ENCODE measurements at regions not wholly inside any gene's neighbourhood (a gene's known extent, or its start where the extent isn't known, plus 50 kb on each side); places are given as distances from the start of the nearest gene placed in this dataset.

- H3K4me3 ChIP-seq, result no peak overlapping the region
- no peaks in the 10 kb centered on the region for H3K79me2 ChIP-seq (ENCODE audit: insufficient read depth)
- no peak overlapping the region for H2AFZ ChIP-seq
- H3K9me2 ChIP-seq (ENCODE audit: insufficient read depth), result no peaks in the 10 kb centered on the region
- TF ChIP-seq EZH2phosphoT487 (IDR thresholded peaks at IDR 0.05; ENCODE audit: insufficient read depth, low read depth) (no peak), EZH2 (IDR thresholded peaks at IDR 0.05; ENCODE audit: insufficient read depth, poor library complexity, severe bottlenecking) (no peak)
- no peak for DNase-seq
- H4K20me1 ChIP-seq (ENCODE audit: insufficient read depth), result no peaks in the 10 kb centered on the region
- no peak overlapping the region for H3K27ac ChIP-seq
- in situ Hi-C loops (cut with MboI), result no loop called here
- no peaks in the 10 kb centered on the region for H3K4me1 ChIP-seq (ENCODE audit: insufficient read depth)
- H3K4me2 ChIP-seq (ENCODE audit: unreplicated experiment), result no peak overlapping the region
- no peak overlapping the region for H3K9ac ChIP-seq
- H3K9me3 ChIP-seq (ENCODE audit: low read depth), result no peaks in the 10 kb centered on the region
- WGBS, 2 experiments (ENCODE audit: low coverage in 1 of 2, low lambda C conversion rate in 2 of 2, missing lambda C conversion rate in 2 of 2), result 74 to 82% methylated on average over 4 of the region's 4 CpGs
- H3K36me3 ChIP-seq (ENCODE audit: low read depth), result no peaks in the 10 kb centered on the region
- H3K27me3 ChIP-seq (replicated peaks; ENCODE audit: insufficient read depth), result no peaks in the 10 kb centered on the region
- no peaks in the 10 kb centered on the region for H3F3A ChIP-seq (ENCODE audit: insufficient read depth)
Measured at GRCh38 chr3:40923651-40924050, 275.7 kb upstream of the CTNNB1 start.

DNA sequence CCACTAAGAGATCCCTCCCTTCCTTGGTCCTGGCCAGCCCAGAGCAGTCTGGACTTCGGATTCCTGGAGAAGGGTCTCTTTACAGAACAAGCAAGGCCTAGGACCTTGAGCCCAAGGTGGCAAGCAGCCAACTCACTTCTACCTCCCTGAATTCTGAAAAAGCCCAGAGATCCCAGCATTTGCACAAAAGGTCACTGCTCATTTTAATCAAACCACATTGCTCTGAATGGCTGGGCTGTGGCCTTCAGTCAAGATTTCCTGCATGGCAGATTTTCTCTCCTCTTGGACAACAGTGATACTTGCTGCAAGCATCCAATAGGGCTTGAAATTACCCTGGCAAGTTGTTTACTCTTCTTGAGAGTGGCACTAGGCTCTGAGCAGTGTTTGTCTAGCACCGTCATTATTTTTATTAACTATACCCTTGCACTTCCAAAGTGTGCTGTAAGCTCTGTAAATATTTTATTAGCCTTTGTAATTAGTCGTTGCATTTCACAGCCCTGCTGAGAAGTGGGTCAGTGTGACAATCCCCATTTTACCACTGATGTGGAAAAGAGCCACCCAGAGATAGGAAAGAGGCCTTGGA is 274.7 kb upstream of the CTNNB1 start:
- no peak overlapping the region for H3K4me3 ChIP-seq
- no peaks in the 10 kb centered on the region for H3K36me3 ChIP-seq (ENCODE audit: low read depth)
- 19 to 23% methylated on average over 3 of the region's 3 CpGs for WGBS, 2 experiments (ENCODE audit: low coverage in 1 of 2, low lambda C conversion rate in 2 of 2, missing lambda C conversion rate in 2 of 2)
- TF ChIP-seq EZH2 (IDR thresholded peaks at IDR 0.05; ENCODE audit: insufficient read depth, poor library complexity, severe bottlenecking) (no peak), EZH2phosphoT487 (IDR thresholded peaks at IDR 0.05; ENCODE audit: insufficient read depth, low read depth) (no peak)
- H3K4me2 ChIP-seq (ENCODE audit: unreplicated experiment), result no peak overlapping the region
- no peak overlapping the region for H3K27ac ChIP-seq
- no peak overlapping the region for H3K9ac ChIP-seq
- H4K20me1 ChIP-seq (ENCODE audit: insufficient read depth), result no peaks in the 10 kb centered on the region
- in situ Hi-C loops (cut with MboI), result no loop called here
- no peak for DNase-seq
- no peaks in the 10 kb centered on the region for H3K79me2 ChIP-seq (ENCODE audit: insufficient read depth)
- no peaks in the 10 kb centered on the region for H3K27me3 ChIP-seq (replicated peaks; ENCODE audit: insufficient read depth)
- no peaks in the 10 kb centered on the region for H3K9me2 ChIP-seq (ENCODE audit: insufficient read depth)
- H3K4me1 ChIP-seq (ENCODE audit: insufficient read depth), result no peaks in the 10 kb centered on the region
- H2AFZ ChIP-seq, result no peak overlapping the region
- H3K9me3 ChIP-seq (ENCODE audit: low read depth), result no peaks in the 10 kb centered on the region
- H3F3A ChIP-seq (ENCODE audit: insufficient read depth), result no peaks in the 10 kb centered on the region

DNA sequence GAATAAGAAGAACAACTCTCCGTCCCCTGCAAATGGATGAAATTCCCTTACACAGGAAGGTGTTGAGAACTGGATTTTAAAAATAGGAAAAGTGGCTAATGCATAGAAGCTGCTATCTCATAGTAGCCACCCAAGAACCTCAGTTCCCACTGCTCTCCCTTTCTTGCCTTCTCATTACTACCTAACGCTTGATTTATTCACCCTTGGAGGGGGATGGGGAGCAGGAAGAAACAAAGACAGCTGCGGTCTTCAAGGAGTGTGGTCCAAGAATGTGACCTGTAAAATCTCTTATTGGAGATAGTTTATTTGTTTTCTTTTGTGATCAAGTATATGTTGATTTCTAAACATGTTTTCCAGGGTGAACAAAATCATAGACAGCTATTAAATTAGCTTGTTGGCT is 274.1 kb upstream of the CTNNB1 start:
- H3K27me3 ChIP-seq (replicated peaks; ENCODE audit: insufficient read depth), result no peaks in the 10 kb centered on the region
- no peak overlapping the region for H2AFZ ChIP-seq
- no peaks in the 10 kb centered on the region for H4K20me1 ChIP-seq (ENCODE audit: insufficient read depth)
- no peak overlapping the region for H3K27ac ChIP-seq
- H3K36me3 ChIP-seq (ENCODE audit: low read depth), result no peaks in the 10 kb centered on the region
- no peaks in the 10 kb centered on the region for H3K9me3 ChIP-seq (ENCODE audit: low read depth)
- WGBS, 2 experiments (ENCODE audit: low coverage in 1 of 2, low lambda C conversion rate in 2 of 2, missing lambda C conversion rate in 2 of 2), result 25% methylated on average over 3 of the region's 3 CpGs
- no peak for DNase-seq
- in situ Hi-C loops (cut with MboI), result no loop called here
- TF ChIP-seq EZH2 (IDR thresholded peaks at IDR 0.05; ENCODE audit: insufficient read depth, poor library complexity, severe bottlenecking) (no peak), EZH2phosphoT487 (IDR thresholded peaks at IDR 0.05; ENCODE audit: insufficient read depth, low read depth) (no peak)
- no peak overlapping the region for H3K9ac ChIP-seq
- no peaks in the 10 kb centered on the region for H3K4me1 ChIP-seq (ENCODE audit: insufficient read depth)
- no peak overlapping the region for H3K4me2 ChIP-seq (ENCODE audit: unreplicated experiment)
- H3K4me3 ChIP-seq, result no peak overlapping the region
- no peaks in the 10 kb centered on the region for H3K9me2 ChIP-seq (ENCODE audit: insufficient read depth)
- H3F3A ChIP-seq (ENCODE audit: insufficient read depth), result no peaks in the 10 kb centered on the region
- H3K79me2 ChIP-seq (ENCODE audit: insufficient read depth), result no peaks in the 10 kb centered on the region

DNA sequence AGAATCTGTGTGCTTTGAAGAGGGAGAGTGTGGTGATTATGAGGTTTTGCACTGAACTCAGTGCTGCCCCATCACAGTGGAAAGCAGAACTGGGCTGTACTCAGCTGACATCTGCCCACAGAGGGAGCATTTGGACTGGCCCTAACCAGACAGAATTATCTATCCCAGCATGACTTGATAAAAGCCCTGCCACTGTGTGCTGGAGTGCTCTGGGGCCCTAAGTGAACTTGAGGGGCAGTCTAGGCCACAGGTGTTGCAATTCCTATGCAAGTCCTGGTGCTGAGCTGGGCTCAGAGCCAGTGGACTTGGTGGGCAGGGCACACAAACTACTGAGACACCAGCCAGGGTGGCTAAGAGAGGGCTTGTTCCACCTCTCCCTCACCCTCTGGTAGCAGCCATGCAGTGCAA is 269.2 kb upstream of the CTNNB1 start:
- TF ChIP-seq EZH2 (IDR thresholded peaks at IDR 0.05; ENCODE audit: insufficient read depth, poor library complexity, severe bottlenecking) (no peak), EZH2phosphoT487 (IDR thresholded peaks at IDR 0.05; ENCODE audit: insufficient read depth, low read depth) (no peak)
- no peak overlapping the region for H2AFZ ChIP-seq
- H3K4me1 ChIP-seq (ENCODE audit: insufficient read depth), result no peaks in the 10 kb centered on the region
- H3K27me3 ChIP-seq (replicated peaks; ENCODE audit: insufficient read depth), result no peaks in the 10 kb centered on the region
- no peaks in the 10 kb centered on the region for H4K20me1 ChIP-seq (ENCODE audit: insufficient read depth)
- DNase-seq, result no peak
- H3K9me2 ChIP-seq (ENCODE audit: insufficient read depth), result no peaks in the 10 kb centered on the region
- H3K4me2 ChIP-seq (ENCODE audit: unreplicated experiment), result no peak overlapping the region
- no peaks in the 10 kb centered on the region for H3K9me3 ChIP-seq (ENCODE audit: low read depth)
- H3K36me3 ChIP-seq (ENCODE audit: low read depth), result no peaks in the 10 kb centered on the region
- H3K79me2 ChIP-seq (ENCODE audit: insufficient read depth), result no peaks in the 10 kb centered on the region
- no peak overlapping the region for H3K27ac ChIP-seq
- no peak overlapping the region for H3K4me3 ChIP-seq
- no peak overlapping the region for H3K9ac ChIP-seq
- in situ Hi-C loops (cut with MboI), result no loop called here
- H3F3A ChIP-seq (ENCODE audit: insufficient read depth), result no peaks in the 10 kb centered on the region

DNA sequence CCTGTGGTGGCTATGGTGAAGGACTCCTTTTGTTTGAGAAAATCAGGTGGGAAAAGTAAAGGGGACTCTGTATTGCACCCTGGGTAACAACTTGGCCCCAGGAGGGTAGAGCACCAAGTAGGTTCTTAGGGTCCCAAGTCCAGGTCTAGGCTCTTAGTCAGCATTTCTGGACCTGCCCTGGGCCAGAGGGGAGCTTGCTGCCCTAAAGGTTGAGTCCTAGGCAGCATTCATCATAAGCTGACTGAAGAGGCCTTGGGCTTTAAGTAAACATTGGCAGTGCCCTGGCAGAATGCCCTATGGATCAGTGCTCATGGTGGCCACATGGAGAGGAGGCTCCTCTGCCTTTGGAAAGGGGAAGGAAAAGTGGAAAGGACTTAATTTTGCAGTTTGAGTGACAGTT is 268.5 kb upstream of the CTNNB1 start:
- no peaks in the 10 kb centered on the region for H3F3A ChIP-seq (ENCODE audit: insufficient read depth)
- no peak overlapping the region for H3K4me3 ChIP-seq
- H3K4me2 ChIP-seq (ENCODE audit: unreplicated experiment), result no peak overlapping the region
- H3K9ac ChIP-seq, result no peak overlapping the region
- no peaks in the 10 kb centered on the region for H3K36me3 ChIP-seq (ENCODE audit: low read depth)
- H3K79me2 ChIP-seq (ENCODE audit: insufficient read depth), result no peaks in the 10 kb centered on the region
- in situ Hi-C loops (cut with MboI), result no loop called here
- no peaks in the 10 kb centered on the region for H3K9me3 ChIP-seq (ENCODE audit: low read depth)
- DNase-seq, result no peak
- no peak overlapping the region for H2AFZ ChIP-seq
- H4K20me1 ChIP-seq (ENCODE audit: insufficient read depth), result no peaks in the 10 kb centered on the region
- TF ChIP-seq EZH2 (IDR thresholded peaks at IDR 0.05; ENCODE audit: insufficient read depth, poor library complexity, severe bottlenecking) (no peak), EZH2phosphoT487 (IDR thresholded peaks at IDR 0.05; ENCODE audit: insufficient read depth, low read depth) (no peak)
- H3K4me1 ChIP-seq (ENCODE audit: insufficient read depth), result no peaks in the 10 kb centered on the region
- H3K27me3 ChIP-seq (replicated peaks; ENCODE audit: insufficient read depth), result no peaks in the 10 kb centered on the region
- H3K27ac ChIP-seq, result no peak overlapping the region
- no peaks in the 10 kb centered on the region for H3K9me2 ChIP-seq (ENCODE audit: insufficient read depth)
